Liver (tissue), 3 donors: ENCODE measurements at regions not wholly inside any gene's neighbourhood (a gene's known extent, or its start where the extent isn't known, plus 50 kb on each side); places are given as distances from the start of the nearest gene placed in this dataset.

Experiments used
- EGR1 ChIP-seq, 2 donors: IDR thresholded peaks; 2 replicates each; pipeline ENCODE4 v1.6.1; 2016 to 2018; ENCODE audit warnings: antibody characterized with exemption in 2 of 2, low read depth in 2 of 2
- FOXA1 ChIP-seq: IDR thresholded peaks from 2 replicates; pipeline ENCODE4 v1.6.1; 2016; ENCODE audit warnings: antibody characterized with exemption
- FOXA2 ChIP-seq: IDR thresholded peaks from 2 replicates; pipeline ENCODE4 v1.6.1; 2016; ENCODE audit warnings: antibody characterized with exemption
- GABPA ChIP-seq, 2 donors: IDR thresholded peaks in 1 of 2; conservative IDR thresholded peaks in 1 of 2; 2 replicates each; pipeline ENCODE4 v1.6.1; 2016; ENCODE audit warnings: antibody characterized with exemption in 2 of 2, mild to moderate bottlenecking in 1 of 2, moderate library complexity in 1 of 2
- NR2F2 ChIP-seq: IDR thresholded peaks from 2 replicates; pipeline ENCODE4 v1.6.1; 2016; ENCODE audit warnings: antibody characterized with exemption
- RAD21 ChIP-seq, 2 donors: IDR thresholded peaks; 2 replicates each; pipeline ENCODE4 v1.6.1; 2016; ENCODE audit warnings: antibody characterized with exemption in 2 of 2, mild to moderate bottlenecking in 2 of 2
- SP1 ChIP-seq: IDR thresholded peaks from 2 replicates; pipeline ENCODE4 v1.6.1; 2018; ENCODE audit warnings: antibody characterized with exemption, mild to moderate bottlenecking
- TAF1 ChIP-seq: conservative IDR thresholded peaks from 2 replicates; pipeline ENCODE4 v1.6.1; 2016; ENCODE audit warnings: antibody characterized with exemption, mild to moderate bottlenecking
- YY1 ChIP-seq: IDR thresholded peaks from 2 replicates; pipeline ENCODE4 v1.6.1; 2016; ENCODE audit warnings: antibody characterized with exemption, mild to moderate bottlenecking
- TF ChIP-seq, protein P1 (sequence below): IDR thresholded peaks from 2 replicates; pipeline ENCODE4 v1.6.1; 2016; ENCODE audit warnings: antibody characterized with exemption
- TF ChIP-seq, protein P2 (sequence below): fragments of 150-350 bp; IDR thresholded peaks from 2 replicates; pipeline ENCODE4 v1.5.1; 2017; ENCODE audit warnings: improper control_type of control experiment, low read depth, low read length; ENCODE audit not compliant: missing input control
- TF ChIP-seq, protein P3 (sequence below): IDR thresholded peaks from 2 replicates; pipeline ENCODE4 v1.6.1; 2016; ENCODE audit warnings: antibody characterized with exemption
- donor health status: healthy.
- donor health status: healthy.

DNA sequence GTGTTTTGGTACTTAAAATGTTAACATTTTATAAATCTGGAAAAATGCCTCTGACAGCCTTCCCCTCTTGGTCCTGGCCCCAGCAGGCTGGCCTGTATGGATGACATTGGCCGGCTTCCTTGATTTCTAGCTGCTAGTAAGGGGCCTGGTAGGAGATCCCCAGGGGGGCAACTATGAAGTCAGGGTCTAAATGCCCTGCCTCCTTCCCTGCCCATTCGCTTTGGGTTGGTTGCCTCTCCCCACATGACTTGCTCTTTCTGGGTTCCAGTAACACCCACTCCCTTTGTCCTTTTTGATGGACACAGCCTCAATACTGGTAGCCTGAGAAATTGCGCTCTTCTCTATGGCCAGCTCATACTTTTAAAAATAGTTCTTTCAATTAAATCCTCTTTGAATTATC lies 78.0 kb upstream of the MAD2L1 start:
- TF ChIP-seq FOXA2, result no peak
- TF ChIP-seq, protein P1, sequence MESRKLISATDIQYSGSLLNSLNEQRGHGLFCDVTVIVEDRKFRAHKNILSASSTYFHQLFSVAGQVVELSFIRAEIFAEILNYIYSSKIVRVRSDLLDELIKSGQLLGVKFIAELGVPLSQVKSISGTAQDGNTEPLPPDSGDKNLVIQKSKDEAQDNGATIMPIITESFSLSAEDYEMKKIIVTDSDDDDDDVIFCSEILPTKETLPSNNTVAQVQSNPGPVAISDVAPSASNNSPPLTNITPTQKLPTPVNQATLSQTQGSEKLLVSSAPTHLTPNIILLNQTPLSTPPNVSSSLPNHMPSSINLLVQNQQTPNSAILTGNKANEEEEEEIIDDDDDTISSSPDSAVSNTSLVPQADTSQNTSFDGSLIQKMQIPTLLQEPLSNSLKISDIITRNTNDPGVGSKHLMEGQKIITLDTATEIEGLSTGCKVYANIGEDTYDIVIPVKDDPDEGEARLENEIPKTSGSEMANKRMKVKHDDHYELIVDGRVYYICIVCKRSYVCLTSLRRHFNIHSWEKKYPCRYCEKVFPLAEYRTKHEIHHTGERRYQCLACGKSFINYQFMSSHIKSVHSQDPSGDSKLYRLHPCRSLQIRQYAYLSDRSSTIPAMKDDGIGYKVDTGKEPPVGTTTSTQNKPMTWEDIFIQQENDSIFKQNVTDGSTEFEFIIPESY, result no peak
- TF ChIP-seq EGR1 (IDR thresholded peaks at IDR 0.05; ENCODE audit: low read depth in 2 of 2), result no peak
- TF ChIP-seq, protein P2, sequence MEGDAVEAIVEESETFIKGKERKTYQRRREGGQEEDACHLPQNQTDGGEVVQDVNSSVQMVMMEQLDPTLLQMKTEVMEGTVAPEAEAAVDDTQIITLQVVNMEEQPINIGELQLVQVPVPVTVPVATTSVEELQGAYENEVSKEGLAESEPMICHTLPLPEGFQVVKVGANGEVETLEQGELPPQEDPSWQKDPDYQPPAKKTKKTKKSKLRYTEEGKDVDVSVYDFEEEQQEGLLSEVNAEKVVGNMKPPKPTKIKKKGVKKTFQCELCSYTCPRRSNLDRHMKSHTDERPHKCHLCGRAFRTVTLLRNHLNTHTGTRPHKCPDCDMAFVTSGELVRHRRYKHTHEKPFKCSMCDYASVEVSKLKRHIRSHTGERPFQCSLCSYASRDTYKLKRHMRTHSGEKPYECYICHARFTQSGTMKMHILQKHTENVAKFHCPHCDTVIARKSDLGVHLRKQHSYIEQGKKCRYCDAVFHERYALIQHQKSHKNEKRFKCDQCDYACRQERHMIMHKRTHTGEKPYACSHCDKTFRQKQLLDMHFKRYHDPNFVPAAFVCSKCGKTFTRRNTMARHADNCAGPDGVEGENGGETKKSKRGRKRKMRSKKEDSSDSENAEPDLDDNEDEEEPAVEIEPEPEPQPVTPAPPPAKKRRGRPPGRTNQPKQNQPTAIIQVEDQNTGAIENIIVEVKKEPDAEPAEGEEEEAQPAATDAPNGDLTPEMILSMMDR, result no peak
- TF ChIP-seq RAD21 (IDR thresholded peaks at IDR 0.05), result no peak
- no peak for TF ChIP-seq TAF1
- TF ChIP-seq NR2F2, result no peak
- no peak for TF ChIP-seq FOXA1
- no peak for TF ChIP-seq YY1
- TF ChIP-seq, protein P3, sequence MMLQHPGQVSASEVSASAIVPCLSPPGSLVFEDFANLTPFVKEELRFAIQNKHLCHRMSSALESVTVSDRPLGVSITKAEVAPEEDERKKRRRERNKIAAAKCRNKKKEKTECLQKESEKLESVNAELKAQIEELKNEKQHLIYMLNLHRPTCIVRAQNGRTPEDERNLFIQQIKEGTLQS, result no peak
- no peak for TF ChIP-seq SP1
- TF ChIP-seq GABPA (IDR thresholded peaks at IDR 0.05 in 1 of 2, conservative IDR thresholded peaks at IDR 0.05 in 1 of 2), result no peak
